C4-2B (cell line): ENCODE measurements at regions not wholly inside any gene's neighbourhood (a gene's known extent, or its start where the extent isn't known, plus 50 kb on each side); places are given as distances from the start of the nearest gene placed in this dataset.

Source experiments
- CTCF ChIP-seq: fragments of 450-650 bp; conservative IDR thresholded peaks from 2 replicates; pipeline ENCODE4 v1.5.1; 2017; ENCODE audit warnings: mild to moderate bottlenecking
- ZFX ChIP-seq: fragments of 450-650 bp; IDR thresholded peaks from 2 replicates; pipeline ENCODE4 v1.6.1; 2017

DNA sequence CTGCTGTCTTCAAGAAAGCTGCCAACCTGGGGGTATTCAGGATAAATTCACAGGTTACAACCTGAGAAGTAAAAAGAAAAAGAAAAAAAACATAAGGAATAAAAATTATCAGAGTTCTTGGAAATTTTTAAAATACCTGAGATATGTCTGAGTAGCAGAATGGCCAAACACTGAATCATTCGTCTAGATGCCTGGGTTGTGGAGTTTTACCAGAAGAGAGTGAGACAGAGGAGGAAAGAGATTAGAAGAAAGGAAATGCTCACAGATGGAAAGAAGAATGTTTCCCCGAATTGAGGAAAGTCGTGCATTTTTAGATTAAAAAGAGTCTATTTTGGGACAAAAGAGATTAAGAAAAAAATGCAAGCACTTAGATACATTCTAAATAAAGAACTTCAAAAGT, 1026.7 kb downstream of the TBC1D22A start:
- TF ChIP-seq CTCF (no peak), ZFX (no peak)
